ENCODE measurements at regions not wholly inside any gene's neighbourhood (a gene's known extent, or its start where the extent isn't known, plus 50 kb on each side); places are given as distances from the start of the nearest gene placed in this dataset.
"Not testable (repeated sequence)": the region's sequence is repeated elsewhere in the genome, so short reads cannot be mapped to it uniquely, and the experiment has no call there.

- H3K27ac ChIP-seq (ENCODE audit: low read length): no peak overlapping the region
- peaks cover 0 to 11% of the 10 kb centered on the region in 2 donors for H3K9me3 ChIP-seq (ENCODE audit: control insufficient read depth in 1 of 2, low read length in 2 of 2)
- H3K27me3 ChIP-seq (ENCODE audit: low read depth, low read length): no peaks in the 10 kb centered on the region
- H3K36me3 ChIP-seq (ENCODE audit: control insufficient read depth in 1 of 2, insufficient read depth in 2 of 2, low read length in 2 of 2): no peaks in the 10 kb centered on the region
- no peak overlapping the region for H3K4me3 ChIP-seq (ENCODE audit: low read depth in 1 of 2, low read length in 2 of 2)
- no peaks in the 10 kb centered on the region for H3K4me1 ChIP-seq (ENCODE audit: control insufficient read depth in 1 of 2, insufficient read depth in 2 of 2, low read length in 2 of 2)
Measured at GRCh38 chr14:31911160-31911559, 165.9 kb upstream of the ARHGAP5 start.

DNA sequence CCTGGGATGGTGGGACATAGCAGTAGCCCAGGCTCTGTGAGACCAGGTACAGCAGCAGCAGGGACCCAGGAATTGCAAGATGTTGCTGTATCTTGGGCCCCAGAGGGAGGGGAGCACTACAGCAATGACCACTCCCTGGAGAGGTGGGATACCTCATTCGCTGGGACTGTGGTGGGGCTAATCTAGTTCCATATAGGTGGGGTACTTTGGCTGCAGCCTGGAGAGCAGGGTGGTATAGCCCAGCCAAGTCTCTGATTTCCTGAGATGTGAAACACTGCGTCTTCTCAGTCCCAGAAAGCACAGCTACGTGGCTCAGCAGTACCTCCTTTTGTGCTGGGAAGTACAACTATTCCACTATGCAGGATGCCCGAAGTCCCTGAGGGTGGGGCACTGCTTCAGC, 163.7 kb upstream of the ARHGAP5 start:
- Histone ChIP-seq H3K27ac (ENCODE audit: low read length) (no peak overlapping the region), H3K9me3 (ENCODE audit: control insufficient read depth in 1 of 2, low read length in 2 of 2) (peaks cover 0 to 11% of the 10 kb centered on the region in 2 donors), H3K36me3 (ENCODE audit: control insufficient read depth in 1 of 2, insufficient read depth in 2 of 2, low read length in 2 of 2) (no peaks in the 10 kb centered on the region), H3K4me1 (ENCODE audit: control insufficient read depth in 1 of 2, insufficient read depth in 2 of 2, low read length in 2 of 2) (no peaks in the 10 kb centered on the region), H3K27me3 (ENCODE audit: low read depth, low read length) (no peaks in the 10 kb centered on the region), H3K4me3 (ENCODE audit: low read depth in 1 of 2, low read length in 2 of 2) (no peak overlapping the region)

DNA sequence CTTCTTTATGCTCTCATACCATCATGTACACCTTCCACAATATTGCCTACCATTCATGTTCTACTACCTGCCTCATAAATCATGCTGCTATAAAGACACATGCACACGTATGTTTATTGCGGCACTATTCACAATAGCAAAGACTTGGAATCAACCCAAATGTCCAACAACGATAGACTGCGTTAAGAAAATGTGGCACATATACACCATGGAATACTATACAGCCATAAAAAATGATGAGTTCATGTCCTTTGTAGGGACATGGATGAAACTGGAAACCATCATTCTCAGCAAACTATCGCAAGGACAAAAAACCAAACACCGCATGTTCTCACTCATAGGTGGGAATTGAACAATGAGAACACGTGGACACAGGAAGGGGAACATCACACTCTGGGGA, 158.8 kb upstream of the ARHGAP5 start:
- not testable (repeated sequence) for H3K27ac ChIP-seq (ENCODE audit: low read length); H3K9me3 ChIP-seq (ENCODE audit: control insufficient read depth in 1 of 2, low read length in 2 of 2); H3K36me3 ChIP-seq (ENCODE audit: control insufficient read depth in 1 of 2, insufficient read depth in 2 of 2, low read length in 2 of 2); H3K27me3 ChIP-seq (ENCODE audit: low read depth, low read length); H3K4me3 ChIP-seq (ENCODE audit: low read depth in 1 of 2, low read length in 2 of 2); H3K4me1 ChIP-seq (ENCODE audit: control insufficient read depth in 1 of 2, insufficient read depth in 2 of 2, low read length in 2 of 2)

- no peaks in the 10 kb centered on the region for H3K9me3 ChIP-seq (ENCODE audit: control insufficient read depth in 1 of 2, low read length in 2 of 2)
- H3K27me3 ChIP-seq (ENCODE audit: low read depth, low read length): no peaks in the 10 kb centered on the region
- no peaks in the 10 kb centered on the region for H3K36me3 ChIP-seq (ENCODE audit: control insufficient read depth in 1 of 2, insufficient read depth in 2 of 2, low read length in 2 of 2)
- no peaks in the 10 kb centered on the region for H3K4me1 ChIP-seq (ENCODE audit: control insufficient read depth in 1 of 2, insufficient read depth in 2 of 2, low read length in 2 of 2)
- no peak overlapping the region for H3K4me3 ChIP-seq (ENCODE audit: low read depth in 1 of 2, low read length in 2 of 2)
- H3K27ac ChIP-seq (ENCODE audit: low read length): no peak overlapping the region
Measured at GRCh38 chr14:31920001-31920400, 157.1 kb upstream of the ARHGAP5 start.

GRCh38 chr14:31920989-31921650, 156.0 kb upstream of the ARHGAP5 start:
- no peak overlapping the region for H3K4me3 ChIP-seq (ENCODE audit: low read depth in 1 of 2, low read length in 2 of 2)
- no peak overlapping the region for H3K27ac ChIP-seq (ENCODE audit: low read length)
- H3K9me3 ChIP-seq (ENCODE audit: control insufficient read depth in 1 of 2, low read length in 2 of 2): no peaks in the 10 kb centered on the region
- no peaks in the 10 kb centered on the region for H3K27me3 ChIP-seq (ENCODE audit: low read depth, low read length)
- H3K4me1 ChIP-seq (ENCODE audit: control insufficient read depth in 1 of 2, insufficient read depth in 2 of 2, low read length in 2 of 2): no peaks in the 10 kb centered on the region
- no peaks in the 10 kb centered on the region for H3K36me3 ChIP-seq (ENCODE audit: control insufficient read depth in 1 of 2, insufficient read depth in 2 of 2, low read length in 2 of 2)

- no peak overlapping the region for H3K4me3 ChIP-seq (ENCODE audit: low read depth in 1 of 2, low read length in 2 of 2)
- H3K36me3 ChIP-seq (ENCODE audit: control insufficient read depth in 1 of 2, insufficient read depth in 2 of 2, low read length in 2 of 2): no peaks in the 10 kb centered on the region
- H3K4me1 ChIP-seq (ENCODE audit: control insufficient read depth in 1 of 2, insufficient read depth in 2 of 2, low read length in 2 of 2): peaks cover 0 to under 1% of the 10 kb centered on the region in 2 donors
- H3K27ac ChIP-seq (ENCODE audit: low read length): no peak overlapping the region
- no peaks in the 10 kb centered on the region for H3K9me3 ChIP-seq (ENCODE audit: control insufficient read depth in 1 of 2, low read length in 2 of 2)
- H3K27me3 ChIP-seq (ENCODE audit: low read depth, low read length): no peaks in the 10 kb centered on the region
Measured at GRCh38 chr14:31921721-31922120, 155.4 kb upstream of the ARHGAP5 start.

DNA sequence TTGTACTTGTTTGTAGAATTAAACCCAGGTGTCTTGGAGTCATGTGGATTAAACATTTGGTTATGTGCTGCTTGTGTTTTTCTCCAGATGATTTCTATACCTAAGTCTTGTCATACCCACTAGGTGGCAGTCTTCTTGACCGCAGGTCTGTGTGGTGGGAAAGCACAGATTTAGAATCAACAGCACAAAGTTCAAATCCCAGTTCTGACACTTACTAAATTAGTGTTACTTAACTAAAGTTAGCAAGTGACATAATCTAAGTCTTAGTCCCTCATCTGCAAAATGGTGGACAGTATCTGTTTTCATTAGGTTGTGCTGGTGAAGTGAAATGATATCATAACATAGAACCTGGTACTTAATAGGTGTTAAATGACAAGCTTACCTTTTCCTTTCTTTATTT, 151.0 kb upstream of the ARHGAP5 start:
- H3K36me3 ChIP-seq (ENCODE audit: control insufficient read depth in 1 of 2, insufficient read depth in 2 of 2, low read length in 2 of 2): no peaks in the 10 kb centered on the region
- H3K4me1 ChIP-seq (ENCODE audit: control insufficient read depth in 1 of 2, insufficient read depth in 2 of 2, low read length in 2 of 2): peaks cover 0 to 6% of the 10 kb centered on the region in 2 donors
- no peaks in the 10 kb centered on the region for H3K9me3 ChIP-seq (ENCODE audit: control insufficient read depth in 1 of 2, low read length in 2 of 2)
- no peaks in the 10 kb centered on the region for H3K27me3 ChIP-seq (ENCODE audit: low read depth, low read length)
- H3K27ac ChIP-seq (ENCODE audit: low read length): no peak overlapping the region
- no peak overlapping the region for H3K4me3 ChIP-seq (ENCODE audit: low read depth in 1 of 2, low read length in 2 of 2)

- Histone ChIP-seq H3K9me3 (ENCODE audit: control insufficient read depth in 1 of 2, low read length in 2 of 2) (no peaks in the 10 kb centered on the region), H3K27ac (ENCODE audit: low read length) (peak overlapping the region; percentile 85), H3K4me1 (ENCODE audit: control insufficient read depth in 1 of 2, insufficient read depth in 2 of 2, low read length in 2 of 2) (peaks cover 0 to 6% of the 10 kb centered on the region in 2 donors), H3K27me3 (ENCODE audit: low read depth, low read length) (no peaks in the 10 kb centered on the region), H3K4me3 (ENCODE audit: low read depth in 1 of 2, low read length in 2 of 2) (no peak overlapping the region), H3K36me3 (ENCODE audit: control insufficient read depth in 1 of 2, insufficient read depth in 2 of 2, low read length in 2 of 2) (no peaks in the 10 kb centered on the region)
Measured at GRCh38 chr14:31926652-31927347, 150.3 kb upstream of the ARHGAP5 start.

- H3K36me3 ChIP-seq (ENCODE audit: control insufficient read depth in 1 of 2, insufficient read depth in 2 of 2, low read length in 2 of 2): no peaks in the 10 kb centered on the region
- H3K27ac ChIP-seq (ENCODE audit: low read length): peak overlapping the region; percentile 85
- no peak overlapping the region for H3K4me3 ChIP-seq (ENCODE audit: low read depth in 1 of 2, low read length in 2 of 2)
- peaks cover 0 to 6% of the 10 kb centered on the region in 2 donors for H3K4me1 ChIP-seq (ENCODE audit: control insufficient read depth in 1 of 2, insufficient read depth in 2 of 2, low read length in 2 of 2)
- no peaks in the 10 kb centered on the region for H3K9me3 ChIP-seq (ENCODE audit: control insufficient read depth in 1 of 2, low read length in 2 of 2)
- H3K27me3 ChIP-seq (ENCODE audit: low read depth, low read length): no peaks in the 10 kb centered on the region
Measured at GRCh38 chr14:31927348-31927832, 149.7 kb upstream of the ARHGAP5 start.

DNA sequence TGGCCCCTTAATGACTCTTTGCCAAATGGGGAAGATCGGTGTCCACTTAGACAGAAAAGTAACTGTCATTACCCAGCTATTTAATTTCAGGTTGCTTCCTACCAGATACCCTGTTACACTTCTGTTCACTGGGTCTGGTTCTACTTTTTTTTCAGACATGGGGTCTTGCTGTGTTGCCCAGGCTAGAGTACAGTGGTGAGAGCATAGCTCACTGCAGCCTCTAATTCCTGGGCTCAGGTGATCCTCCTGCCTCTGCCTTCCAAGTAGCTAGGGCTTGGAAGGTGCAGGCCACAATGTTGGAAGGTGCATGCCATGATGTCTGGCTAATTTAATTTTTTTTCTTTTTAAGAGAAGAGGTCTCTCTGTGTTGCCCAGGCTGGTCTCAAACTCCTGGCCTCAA, 147.0 kb upstream of the ARHGAP5 start:
- no peaks in the 10 kb centered on the region for H3K27me3 ChIP-seq (ENCODE audit: low read depth, low read length)
- no peak overlapping the region for H3K27ac ChIP-seq (ENCODE audit: low read length)
- no peaks in the 10 kb centered on the region for H3K9me3 ChIP-seq (ENCODE audit: control insufficient read depth in 1 of 2, low read length in 2 of 2)
- no peak overlapping the region for H3K4me3 ChIP-seq (ENCODE audit: low read depth in 1 of 2, low read length in 2 of 2)
- H3K36me3 ChIP-seq (ENCODE audit: control insufficient read depth in 1 of 2, insufficient read depth in 2 of 2, low read length in 2 of 2): no peaks in the 10 kb centered on the region
- peaks cover 0 to 6% of the 10 kb centered on the region in 2 donors for H3K4me1 ChIP-seq (ENCODE audit: control insufficient read depth in 1 of 2, insufficient read depth in 2 of 2, low read length in 2 of 2)

- Histone ChIP-seq H3K27ac (ENCODE audit: low read length) (no peak overlapping the region), H3K4me1 (ENCODE audit: control insufficient read depth in 1 of 2, insufficient read depth in 2 of 2, low read length in 2 of 2) (peaks cover 0 to 6% of the 10 kb centered on the region in 2 donors), H3K27me3 (ENCODE audit: low read depth, low read length) (no peaks in the 10 kb centered on the region), H3K36me3 (ENCODE audit: control insufficient read depth in 1 of 2, insufficient read depth in 2 of 2, low read length in 2 of 2) (no peaks in the 10 kb centered on the region), H3K4me3 (ENCODE audit: low read depth in 1 of 2, low read length in 2 of 2) (no peak overlapping the region), H3K9me3 (ENCODE audit: control insufficient read depth in 1 of 2, low read length in 2 of 2) (no peaks in the 10 kb centered on the region)
Measured at GRCh38 chr14:31930493-31931240, 146.4 kb upstream of the ARHGAP5 start.

Measured in muscle layer of duodenum (tissue), 2 donors.